ENCODE measurements at regions not wholly inside any gene's neighbourhood (a gene's known extent, or its start where the extent isn't known, plus 50 kb on each side); places are given as distances from the start of the nearest gene placed in this dataset.
A peak's percentile ranks its signal among the peaks of the same experiment; 100 is the strongest.

DNA sequence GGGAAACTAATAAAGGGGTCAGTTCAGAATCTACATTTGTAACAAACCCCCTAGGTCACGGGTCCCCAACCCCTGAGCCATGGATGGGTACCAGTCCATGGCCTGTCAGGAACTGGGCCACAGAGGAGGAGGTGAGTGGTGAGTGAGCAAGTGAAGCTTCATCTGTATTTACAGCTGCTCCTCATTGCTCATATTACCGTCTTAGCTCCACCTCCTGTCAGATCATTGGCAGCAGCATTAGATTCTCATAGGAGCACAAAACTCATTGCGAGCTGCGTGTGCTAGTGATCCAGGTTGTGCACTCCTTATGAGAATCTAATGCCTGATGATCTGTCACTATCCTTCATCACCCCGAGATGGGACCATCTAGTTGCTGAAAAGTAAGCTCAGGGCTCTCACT, 88.4 kb upstream of the MPP7 start:
- no peak overlapping the region for H3K27ac ChIP-seq
- no peaks in the 10 kb centered on the region for H3K27me3 ChIP-seq
- DNase-seq, result no peak
- no peaks in the 10 kb centered on the region for H3K9me3 ChIP-seq
- TF ChIP-seq POLR2A (IDR thresholded peaks at IDR 0.05) (no peak), EP300 (IDR thresholded peaks at IDR 0.05) (no peak)
- TF ChIP-seq, protein P1, sequence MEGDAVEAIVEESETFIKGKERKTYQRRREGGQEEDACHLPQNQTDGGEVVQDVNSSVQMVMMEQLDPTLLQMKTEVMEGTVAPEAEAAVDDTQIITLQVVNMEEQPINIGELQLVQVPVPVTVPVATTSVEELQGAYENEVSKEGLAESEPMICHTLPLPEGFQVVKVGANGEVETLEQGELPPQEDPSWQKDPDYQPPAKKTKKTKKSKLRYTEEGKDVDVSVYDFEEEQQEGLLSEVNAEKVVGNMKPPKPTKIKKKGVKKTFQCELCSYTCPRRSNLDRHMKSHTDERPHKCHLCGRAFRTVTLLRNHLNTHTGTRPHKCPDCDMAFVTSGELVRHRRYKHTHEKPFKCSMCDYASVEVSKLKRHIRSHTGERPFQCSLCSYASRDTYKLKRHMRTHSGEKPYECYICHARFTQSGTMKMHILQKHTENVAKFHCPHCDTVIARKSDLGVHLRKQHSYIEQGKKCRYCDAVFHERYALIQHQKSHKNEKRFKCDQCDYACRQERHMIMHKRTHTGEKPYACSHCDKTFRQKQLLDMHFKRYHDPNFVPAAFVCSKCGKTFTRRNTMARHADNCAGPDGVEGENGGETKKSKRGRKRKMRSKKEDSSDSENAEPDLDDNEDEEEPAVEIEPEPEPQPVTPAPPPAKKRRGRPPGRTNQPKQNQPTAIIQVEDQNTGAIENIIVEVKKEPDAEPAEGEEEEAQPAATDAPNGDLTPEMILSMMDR (IDR thresholded peaks at IDR 0.05), result no peak
- no peaks in the 10 kb centered on the region for H3K4me1 ChIP-seq (ENCODE audit: insufficient read depth)
- H3K36me3 ChIP-seq, result no peaks in the 10 kb centered on the region
- intact Hi-C loops (cut with DNase I), result no loop called here
- no peak overlapping the region for H3K4me3 ChIP-seq
- 84 to 96% (median 87%) methylated on average over 5 of the region's 5 CpGs for WGBS, 3 donors

DNA sequence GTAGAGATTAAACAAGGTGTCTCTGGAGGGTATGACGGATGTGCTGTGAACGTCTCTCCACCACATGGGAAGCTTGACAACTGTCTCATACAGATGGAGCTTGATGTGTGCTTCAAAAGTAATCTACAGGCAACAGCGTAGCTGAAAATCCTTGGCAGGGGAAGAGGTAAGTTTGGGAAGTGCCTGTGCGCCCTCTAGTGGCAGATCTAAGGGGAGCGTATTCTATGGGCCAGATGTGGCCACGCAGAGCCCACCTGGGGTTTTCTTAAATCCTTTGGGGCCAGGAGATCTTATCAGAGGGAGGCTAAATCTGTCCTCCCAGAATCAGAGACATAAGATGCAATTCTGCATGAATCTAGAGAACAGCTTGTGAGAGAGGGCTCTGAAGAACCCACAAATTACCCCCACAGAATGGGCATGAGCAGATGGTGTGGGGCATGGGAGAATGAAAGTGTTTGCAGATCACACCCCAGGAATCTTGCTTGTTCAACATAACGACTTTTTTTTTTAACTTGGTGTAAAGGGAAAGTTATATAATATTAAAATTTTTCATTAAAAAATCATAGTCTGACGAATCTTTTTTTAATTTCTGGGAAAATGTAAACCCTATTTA, 91.2 kb upstream of the MPP7 start:
- H3K36me3 ChIP-seq, result no peaks in the 10 kb centered on the region
- no peak overlapping the region for H3K4me3 ChIP-seq
- intact Hi-C loops (cut with DNase I), result no loop called here
- no peak overlapping the region for H3K27ac ChIP-seq
- TF ChIP-seq, protein P1 (IDR thresholded peaks at IDR 0.05), result peak; percentile 14 to 78 (median 34)
- no peak for TF ChIP-seq POLR2A (IDR thresholded peaks at IDR 0.05)
- 13 to 16% (median 14%) methylated on average over 8 of the region's 8 CpGs for WGBS, 3 donors
- H3K4me1 ChIP-seq (ENCODE audit: insufficient read depth), result no peaks in the 10 kb centered on the region
- H3K9me3 ChIP-seq, result no peaks in the 10 kb centered on the region
- H3K27me3 ChIP-seq, result no peaks in the 10 kb centered on the region
- DNase-seq, result peak; percentile 42 to 55 (median 54)

DNA sequence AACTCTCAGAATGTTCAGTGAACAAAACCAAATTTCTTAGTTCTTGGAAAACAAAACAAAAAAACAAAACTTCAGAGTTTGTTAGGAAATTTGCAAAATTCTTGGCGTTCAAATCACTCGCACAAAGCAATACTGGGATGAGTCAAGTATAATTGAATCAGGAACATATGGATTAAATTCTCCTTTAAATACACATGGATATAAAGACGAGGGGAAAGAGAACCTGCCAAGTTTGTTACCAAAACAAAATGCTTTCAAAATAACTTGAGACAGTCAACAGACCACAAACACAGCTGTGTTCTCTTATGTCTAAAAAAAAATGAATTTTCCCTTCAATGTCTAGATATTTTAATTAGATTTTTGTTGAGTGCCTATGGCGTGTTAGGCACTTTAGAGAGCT, 93.5 kb upstream of the MPP7 start:
- Histone ChIP-seq H3K4me3 (no peak overlapping the region), H3K27ac (no peak overlapping the region), H3K36me3 (no peaks in the 10 kb centered on the region), H3K9me3 (no peaks in the 10 kb centered on the region), H3K27me3 (no peaks in the 10 kb centered on the region), H3K4me1 (ENCODE audit: insufficient read depth) (no peaks in the 10 kb centered on the region)
- intact Hi-C loops (cut with DNase I), result no loop called here
- TF ChIP-seq EP300 (IDR thresholded peaks at IDR 0.05) (no peak), POLR2A (IDR thresholded peaks at IDR 0.05) (no peak)
- TF ChIP-seq, protein P1 (IDR thresholded peaks at IDR 0.05), result no peak
- no peak for DNase-seq
- 14 to 35% (median 14%) methylated on average over 4 of the region's 4 CpGs for WGBS, 3 donors

DNA sequence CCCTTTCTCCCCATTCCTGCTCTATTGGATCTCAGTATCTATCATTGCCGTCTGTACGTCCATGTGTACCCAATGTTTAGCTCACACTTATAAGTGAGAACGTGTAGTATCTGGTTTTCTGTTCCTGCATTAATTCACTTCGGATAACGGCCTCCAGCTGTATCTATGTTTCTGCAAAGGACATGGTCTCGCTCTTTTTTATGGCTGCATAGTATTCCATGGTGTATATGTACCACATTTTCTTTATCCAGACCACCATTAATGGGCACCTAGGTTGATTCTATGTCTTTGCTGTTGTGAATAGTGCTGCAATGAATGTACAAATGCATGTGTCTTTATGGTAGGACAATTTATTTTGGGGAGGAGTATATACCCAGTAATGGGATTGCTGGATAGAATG, 94.4 kb upstream of the MPP7 start:
- TF ChIP-seq, protein P1 (IDR thresholded peaks at IDR 0.05), result no peak
- no peak for TF ChIP-seq POLR2A (IDR thresholded peaks at IDR 0.05)
- no peak for TF ChIP-seq EP300 (IDR thresholded peaks at IDR 0.05)

More for the DNA sequence above, 94.4 kb upstream of the MPP7 start:
- Histone ChIP-seq H3K4me3 (no peak overlapping the region), H3K36me3 (no peaks in the 10 kb centered on the region), H3K9me3 (no peaks in the 10 kb centered on the region), H3K27ac (no peak overlapping the region), H3K27me3 (no peaks in the 10 kb centered on the region), H3K4me1 (ENCODE audit: insufficient read depth) (no peaks in the 10 kb centered on the region)
- WGBS, 3 donors, result 94 to 96% (median 94%) methylated on average over 6 of the region's 6 CpGs
- intact Hi-C loops (cut with DNase I), result no loop called here
- DNase-seq, result no peak

Data from ovary (tissue), 7 donors.